SHP77 (cell line): ENCODE measurements at regions not wholly inside any gene's neighbourhood (a gene's known extent, or its start where the extent isn't known, plus 50 kb on each side); places are given as distances from the start of the nearest gene placed in this dataset.

Source experiments
- DNase-seq, 2 experiments: peaks; one replicate each; lab custom pipeline; 2025; lab: John Stamatoyannopoulos, UW

DNA sequence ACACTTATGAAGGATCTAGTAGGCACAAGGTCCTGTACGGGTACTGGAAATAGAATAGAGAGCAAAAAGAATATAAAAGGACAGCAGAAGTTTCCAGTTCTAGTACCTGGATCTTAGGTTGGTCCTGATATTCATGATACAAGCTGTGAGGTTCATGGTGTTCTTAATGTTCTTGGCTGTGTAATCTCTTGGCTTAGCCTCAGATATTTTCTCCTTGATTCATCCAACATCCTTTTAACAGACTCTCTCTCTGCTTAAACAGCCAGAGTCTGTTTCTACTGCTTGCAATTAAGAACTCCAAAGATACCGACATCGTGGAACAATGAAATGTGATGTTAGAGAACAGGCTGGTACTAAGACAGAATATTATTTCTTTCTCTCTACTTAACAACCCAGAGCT, 49.9 kb downstream of the CNTN3 start:
- no peak for DNase-seq

DNA sequence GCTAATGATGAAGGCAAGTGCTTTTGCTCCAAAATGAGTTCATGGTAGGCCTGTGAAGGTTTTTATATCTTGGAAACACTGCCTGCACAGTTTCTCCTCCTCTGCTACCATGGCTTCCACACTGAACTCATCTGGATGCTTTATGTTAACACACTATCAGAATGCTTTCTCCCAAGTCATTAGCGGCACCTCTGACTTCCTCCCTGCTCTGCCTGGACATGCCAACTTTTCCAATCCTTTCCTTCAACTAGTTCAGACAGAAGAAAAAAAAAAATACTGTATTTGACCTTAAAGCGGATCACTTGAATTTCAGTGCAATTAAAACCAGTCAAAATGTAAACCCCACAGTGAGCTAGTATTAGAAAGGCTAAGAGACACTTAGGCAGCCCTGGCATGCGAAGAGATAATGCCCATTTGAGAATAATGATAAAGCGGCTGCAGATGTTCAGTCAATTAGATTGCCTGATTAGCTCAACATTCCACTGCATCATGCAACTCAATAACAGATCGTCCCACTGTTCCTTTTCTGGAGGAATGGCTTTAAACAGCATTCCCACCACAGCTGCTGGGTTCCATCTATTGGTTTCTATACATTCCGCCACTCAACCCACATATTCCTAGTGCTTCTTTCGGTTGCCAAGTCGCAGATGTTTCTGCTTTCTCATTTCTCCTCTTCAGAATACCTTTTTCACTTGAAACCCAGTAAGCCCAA, 51.7 kb downstream of the CNTN3 start:
- no peak for DNase-seq

DNA sequence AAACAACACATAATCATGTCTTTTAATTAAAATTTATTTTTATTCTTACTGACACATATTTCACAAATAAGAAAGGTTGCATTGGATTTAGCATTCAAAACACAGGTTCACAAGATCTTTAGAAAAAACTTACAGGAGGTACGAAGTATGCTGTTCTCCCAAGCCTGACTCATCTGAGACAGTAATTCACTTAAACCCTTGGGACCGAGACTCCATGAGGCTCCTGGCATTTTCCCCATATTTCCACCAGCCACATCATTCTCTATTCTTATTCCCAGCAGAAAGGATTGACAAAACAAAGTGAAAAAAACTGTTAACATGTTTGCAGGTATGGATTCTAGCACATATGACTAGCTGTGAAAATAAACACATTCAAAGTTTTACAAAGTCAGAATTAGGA, 52.6 kb downstream of the CNTN3 start:
- DNase-seq, result no peak

DNA sequence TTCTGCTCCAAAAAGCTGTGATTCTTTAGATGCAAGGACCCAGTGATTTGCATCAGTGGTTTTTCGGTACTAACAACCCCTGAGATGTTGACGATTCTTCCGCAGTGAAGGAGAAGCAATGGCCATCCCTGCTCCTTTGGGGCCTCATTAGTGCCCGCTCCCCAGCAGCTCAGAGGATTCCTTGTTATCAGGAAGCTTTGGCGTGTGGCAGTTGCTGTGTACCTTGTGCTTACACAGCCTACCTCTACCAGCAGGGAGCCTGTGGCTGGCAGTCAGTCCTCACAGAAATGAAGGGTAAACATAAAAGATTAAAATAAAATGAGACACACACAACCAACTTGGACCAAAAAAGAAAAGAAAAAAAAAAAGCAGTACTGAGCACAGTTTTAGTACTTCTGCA, 55.2 kb downstream of the CNTN3 start:
- no peak for DNase-seq

DNA sequence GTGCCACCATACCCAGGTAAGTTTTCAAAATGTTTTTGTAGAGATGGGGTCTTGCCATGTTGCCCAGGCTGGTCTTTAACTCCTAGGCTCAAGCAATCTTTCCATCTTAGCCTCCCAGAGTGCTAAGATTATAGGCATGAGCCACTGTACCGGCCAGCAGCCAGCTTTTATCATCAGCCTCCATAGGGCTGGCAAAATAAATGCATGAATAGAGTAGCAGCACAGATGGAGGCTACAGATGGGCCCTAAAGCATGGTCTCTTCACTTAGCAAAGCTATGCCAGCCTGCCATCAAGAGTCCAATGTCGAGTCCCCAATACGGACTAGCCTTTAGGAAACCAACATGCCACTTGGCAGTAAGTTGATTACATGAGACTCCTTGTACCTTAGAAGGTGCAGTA, 63.8 kb downstream of the CNTN3 start:
- no peak for DNase-seq

DNA sequence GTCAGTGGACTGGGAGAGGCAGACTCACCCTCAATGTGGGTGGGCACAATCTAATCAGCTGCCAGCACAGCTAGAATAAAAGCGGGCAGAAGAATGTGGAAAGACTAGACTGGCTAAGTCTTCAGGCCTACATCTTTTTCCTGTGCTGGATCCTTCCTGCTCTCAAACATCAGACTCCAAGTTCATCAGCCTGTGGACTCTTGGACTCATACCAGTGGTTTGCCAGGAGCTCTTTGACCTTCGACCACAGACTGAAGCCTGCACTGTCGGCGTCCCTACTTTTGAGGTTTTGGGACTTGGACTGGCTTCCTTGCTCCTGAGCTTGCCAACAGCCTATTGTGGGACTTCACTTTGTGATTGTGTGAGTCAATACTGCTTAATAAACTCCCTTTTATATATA, 68.0 kb downstream of the CNTN3 start:
- no peak for DNase-seq

DNA sequence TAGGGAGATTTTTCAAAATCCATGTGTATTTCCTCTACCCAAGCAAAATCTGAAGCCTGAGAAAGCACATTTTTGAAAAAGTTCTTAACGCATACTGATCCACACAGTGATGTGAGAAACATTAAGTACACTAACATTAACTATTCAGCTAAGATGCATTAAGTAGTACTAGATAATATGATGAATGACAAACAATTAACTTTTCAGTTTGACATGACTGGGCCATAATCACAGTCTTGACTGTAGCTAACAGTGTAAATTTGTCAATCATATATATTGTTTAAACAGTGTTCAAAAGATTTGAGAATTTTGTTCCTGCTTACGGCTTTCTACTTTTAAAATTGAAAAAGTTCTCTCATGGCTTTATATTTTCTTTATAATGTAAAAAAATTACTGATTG, 72.0 kb downstream of the CNTN3 start:
- no peak for DNase-seq

DNA sequence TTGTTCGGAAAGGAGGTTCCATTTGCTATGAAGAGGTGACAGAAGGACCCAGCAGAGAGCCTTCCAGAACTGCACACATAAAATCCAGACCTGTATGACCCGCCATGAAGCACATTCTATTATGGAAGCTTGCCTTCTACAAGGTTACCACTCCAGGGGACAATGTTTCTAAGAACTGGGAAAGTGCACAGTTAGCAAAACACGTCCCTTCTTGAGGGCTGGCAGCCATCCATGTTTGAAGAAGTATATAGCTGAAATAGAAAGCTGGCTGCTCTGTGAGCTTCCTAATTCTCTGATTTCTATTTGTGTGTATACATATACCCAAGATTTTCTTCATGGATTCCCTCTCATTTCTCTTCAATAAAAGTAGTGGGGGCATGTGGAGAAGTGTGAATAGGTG, 74.6 kb downstream of the CNTN3 start:
- no peak for DNase-seq

DNA sequence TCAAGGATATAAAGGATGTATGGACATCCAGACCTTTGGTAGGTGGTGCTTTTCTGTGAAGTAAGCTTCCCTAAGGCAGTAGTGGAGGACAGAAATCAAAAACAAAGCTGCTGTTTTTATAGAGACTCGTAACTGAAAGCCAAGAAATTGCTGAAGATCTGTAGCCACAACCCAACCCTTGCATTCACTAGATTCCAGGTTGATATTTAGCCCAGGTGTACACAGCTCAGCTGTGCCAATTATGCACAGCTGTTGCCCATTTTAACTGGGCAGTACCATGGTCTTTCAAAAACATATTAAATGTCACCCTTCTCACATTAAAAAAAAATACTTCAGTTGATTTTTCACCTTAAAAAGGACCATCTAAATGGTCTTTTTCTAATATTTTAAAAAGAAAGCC, 75.8 kb downstream of the CNTN3 start:
- DNase-seq, result no peak

DNA sequence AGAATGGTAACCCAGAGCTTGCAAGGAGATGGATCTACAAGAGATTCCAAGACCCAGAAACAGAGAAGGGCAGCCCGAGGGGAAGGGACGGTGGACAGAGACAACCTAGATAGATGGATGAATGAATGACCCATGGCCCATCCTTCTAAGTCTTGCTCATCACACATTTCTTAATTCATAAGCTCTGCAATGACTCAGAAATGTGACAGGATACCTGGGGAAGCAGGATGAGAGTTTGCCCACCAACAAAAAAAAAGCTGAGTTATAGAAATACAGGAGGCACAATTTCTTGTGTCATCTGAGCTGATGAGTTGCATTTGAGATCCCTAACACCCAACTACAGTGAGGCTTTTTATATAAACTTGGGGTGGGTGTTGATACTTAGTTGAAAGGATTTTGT, 76.6 kb downstream of the CNTN3 start:
- no peak for DNase-seq

DNA sequence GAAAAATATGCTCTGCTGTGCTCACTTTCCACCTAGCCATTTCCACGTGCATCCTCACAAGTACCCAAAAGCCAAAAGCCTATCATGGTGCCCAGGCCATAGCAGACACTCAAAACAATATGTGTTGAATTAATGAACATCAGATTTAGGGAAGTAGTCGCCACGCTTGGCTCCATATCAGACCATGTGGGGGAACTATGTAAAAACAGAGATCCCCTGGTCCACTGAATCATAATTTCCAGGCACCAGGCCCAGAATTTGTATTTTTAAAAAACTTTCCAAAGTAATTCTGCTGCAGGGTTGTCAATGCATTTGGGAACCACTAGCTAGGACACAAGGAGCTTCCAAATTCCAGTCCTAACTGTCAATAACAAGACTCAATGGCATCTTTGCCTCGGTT, 77.3 kb downstream of the CNTN3 start:
- no peak for DNase-seq

DNA sequence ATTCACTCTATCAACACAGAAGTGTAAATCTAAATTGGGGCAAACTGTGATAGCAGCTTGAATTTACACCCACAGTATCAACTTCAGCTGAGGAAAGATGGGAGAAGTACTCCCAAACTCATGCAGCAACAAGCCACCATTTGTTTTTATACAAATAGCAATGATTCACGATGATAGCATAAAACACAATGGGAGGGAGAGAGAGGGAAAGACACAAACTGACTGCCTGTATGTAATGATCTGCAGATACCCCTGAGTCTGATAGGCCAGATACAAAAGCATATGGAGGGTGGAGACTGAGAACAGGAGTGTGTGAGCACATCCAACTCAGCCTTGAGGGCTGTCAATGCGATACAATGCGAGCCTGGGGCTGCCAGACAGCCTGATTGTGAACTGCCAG, 79.2 kb downstream of the CNTN3 start:
- no peak for DNase-seq

DNA sequence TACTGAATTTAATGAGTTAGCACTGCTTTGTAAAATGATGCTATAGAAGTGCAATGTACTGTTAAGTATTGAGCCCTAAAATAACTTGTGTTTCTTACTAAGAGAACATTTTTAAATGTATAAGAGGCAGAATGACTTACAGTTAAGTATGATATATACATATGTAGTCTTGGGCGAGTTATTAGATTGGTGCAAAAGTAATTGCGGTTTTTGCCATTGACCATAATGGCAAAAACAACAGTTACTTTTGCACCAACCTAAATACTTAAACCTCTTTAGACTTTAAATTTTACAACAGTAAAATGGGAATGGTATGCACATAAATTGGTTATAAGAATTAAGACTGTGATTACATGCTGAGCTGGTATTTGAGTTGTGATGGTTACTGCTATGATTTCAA, 79.8 kb downstream of the CNTN3 start:
- no peak for DNase-seq

DNA sequence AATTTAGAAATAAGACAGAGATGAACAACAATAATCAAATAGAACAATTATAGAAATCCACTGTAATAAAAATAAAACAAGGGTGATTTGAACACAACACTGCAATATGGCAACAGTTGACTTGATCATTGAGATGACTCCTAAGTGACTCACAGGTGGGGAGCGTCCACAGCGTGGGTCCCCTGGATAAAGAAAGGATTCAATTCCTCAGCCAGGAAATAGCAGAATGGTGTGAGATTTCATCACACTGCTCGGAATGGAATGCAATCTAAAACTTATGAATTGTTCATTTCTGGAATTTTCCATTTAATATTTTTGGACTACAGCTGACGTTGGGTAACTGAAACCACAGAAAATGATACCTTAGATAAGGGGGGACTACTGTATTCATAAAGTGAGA, 82.0 kb downstream of the CNTN3 start:
- DNase-seq, result no peak

DNA sequence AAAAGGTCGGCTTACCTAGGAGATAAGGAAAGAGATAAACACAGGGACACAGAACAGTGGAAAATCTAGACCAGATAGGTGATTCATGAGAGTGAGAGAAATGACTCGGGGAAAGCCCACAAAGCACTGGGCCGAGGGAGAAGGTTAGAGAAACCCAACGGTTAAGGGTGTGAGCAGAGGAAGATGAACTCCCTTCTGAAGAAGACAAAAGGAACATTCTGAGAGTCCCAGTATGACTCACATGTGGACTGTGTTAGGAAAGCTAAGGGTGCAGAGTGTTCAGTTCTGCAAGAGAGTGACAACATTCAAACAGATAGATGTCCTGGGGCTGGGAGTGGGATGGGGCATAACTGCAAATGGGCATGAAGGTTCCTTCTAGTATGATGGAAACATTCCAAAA, 83.0 kb downstream of the CNTN3 start:
- no peak for DNase-seq

DNA sequence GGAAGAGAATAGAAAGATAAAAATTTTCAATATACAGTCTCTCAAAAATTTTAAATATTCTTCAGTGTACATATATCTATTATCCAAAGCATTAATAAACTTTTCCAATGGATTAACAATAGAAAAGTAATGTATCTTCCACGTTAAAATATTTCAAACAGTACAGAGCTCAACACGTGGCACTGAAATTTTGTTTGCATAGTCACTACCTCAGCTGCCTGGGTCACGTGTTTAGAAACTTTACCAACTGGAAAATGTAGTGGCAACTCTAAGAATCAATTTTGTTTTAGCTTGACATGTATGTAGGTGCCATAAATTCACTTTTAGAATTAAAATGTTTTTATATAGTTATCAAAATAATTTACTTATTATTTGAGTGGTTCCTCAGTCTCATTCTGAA, 85.3 kb downstream of the CNTN3 start:
- DNase-seq, result no peak

DNA sequence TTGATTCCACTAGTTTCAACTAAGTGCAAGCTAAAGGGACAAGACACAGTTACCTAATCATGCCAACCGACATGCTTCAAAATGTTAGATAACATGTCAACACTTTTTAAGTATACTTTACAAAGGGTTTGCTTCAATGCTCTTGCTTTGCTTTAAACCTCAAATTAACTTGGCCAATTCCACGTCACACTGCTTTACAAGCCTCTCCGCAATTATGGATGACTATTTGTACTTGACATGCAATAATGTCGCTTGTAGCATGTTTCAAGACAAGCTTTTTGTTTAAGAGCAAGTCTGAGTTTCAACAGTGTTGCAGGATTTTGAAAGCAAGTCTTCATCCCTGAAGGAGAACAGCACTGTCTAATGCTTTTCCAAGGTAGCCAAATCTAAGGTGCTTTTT, 86.9 kb downstream of the CNTN3 start:
- DNase-seq, result no peak

DNA sequence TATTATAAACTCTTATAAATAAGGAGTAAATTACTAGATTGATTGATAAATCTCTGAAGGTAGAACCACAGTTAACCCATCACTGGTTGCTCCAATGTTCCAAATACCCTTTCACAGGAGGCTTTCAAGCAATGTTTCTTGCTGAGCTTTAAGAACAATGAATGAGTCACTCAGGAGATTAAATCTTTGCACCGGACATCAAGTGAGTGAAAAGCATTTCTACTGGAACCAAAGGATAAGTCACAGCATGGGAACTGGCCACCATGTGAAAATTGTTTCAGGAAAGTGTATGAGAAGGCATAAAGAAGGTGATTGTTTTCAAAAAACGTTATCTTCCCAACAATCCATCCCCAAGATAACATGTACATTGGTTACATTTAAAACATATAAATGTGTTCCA, 90.6 kb downstream of the CNTN3 start:
- no peak for DNase-seq

DNA sequence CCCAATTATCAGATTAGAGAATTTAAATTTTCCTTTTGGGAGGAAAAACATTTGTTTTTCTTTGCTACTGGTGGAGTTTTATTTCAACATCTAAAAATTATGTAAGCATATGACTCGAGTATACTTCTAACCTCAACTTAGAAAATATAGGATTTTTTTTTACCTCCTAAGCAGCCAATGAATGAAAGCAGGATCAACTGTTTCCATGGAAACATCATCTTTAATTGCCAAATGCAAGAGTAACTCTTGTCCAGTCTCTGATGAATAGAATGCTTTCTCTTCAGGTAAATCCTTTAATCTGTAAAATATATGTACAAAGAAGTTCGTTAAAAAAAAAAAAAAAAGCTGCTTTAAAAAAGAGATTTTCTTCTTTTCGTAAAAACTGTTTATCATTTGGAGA, 93.6 kb downstream of the CNTN3 start:
- no peak for DNase-seq

DNA sequence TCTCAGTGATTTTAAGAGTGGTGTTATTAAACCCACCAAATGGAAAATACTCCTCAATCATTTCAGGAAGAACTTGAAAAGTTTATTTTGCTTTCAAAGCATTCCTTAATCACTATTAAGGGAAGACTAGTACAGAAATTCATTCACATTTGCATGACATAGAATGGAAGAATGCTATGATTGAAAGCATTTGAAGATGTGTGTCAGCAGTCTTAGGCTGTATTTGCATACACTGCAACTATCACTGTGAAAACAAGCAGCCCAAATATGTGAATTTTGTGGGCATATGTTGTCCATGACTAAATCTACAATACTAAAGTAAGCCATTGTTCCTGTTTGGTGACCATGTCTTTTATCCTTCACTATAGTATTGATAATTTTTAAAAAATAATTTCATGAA, 95.8 kb downstream of the CNTN3 start:
- no peak for DNase-seq

DNA sequence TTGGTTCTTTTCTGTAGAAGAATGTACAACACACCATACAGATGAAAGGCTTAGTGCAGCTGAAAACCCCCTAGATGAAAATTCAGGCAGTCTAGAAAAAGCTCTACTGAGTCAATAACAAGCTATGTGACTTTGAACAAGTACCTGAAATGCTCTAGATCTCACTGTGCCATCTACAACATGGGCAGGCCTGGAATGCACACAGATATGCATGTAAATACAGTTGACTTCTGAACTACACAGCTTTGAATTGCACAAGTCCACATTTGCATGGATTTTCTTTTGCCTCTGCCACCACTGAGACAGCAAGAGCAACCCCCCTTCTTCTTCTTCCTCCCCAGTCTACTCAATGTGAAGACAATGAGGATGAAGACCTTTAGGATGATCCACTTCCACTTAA, 98.4 kb downstream of the CNTN3 start:
- no peak for DNase-seq

DNA sequence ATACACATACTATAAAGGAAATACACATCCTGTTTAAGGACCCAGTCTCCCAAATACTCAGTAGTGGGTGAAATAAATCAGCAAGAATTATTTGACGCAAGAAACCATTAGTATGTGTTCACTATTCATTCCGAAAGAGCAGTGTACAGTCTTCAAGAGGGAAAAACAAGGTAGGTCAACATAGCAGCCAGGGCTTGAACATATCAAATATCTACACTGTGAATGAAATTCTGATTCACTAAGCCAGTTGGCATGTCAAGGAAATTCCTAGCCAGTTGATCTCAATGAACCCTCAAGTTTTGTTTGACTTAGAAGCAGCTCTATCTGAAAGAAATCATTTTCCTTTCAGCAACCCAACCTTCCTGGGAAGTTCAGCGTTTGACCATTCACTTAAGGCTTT, 99.0 kb downstream of the CNTN3 start:
- DNase-seq, result no peak

DNA sequence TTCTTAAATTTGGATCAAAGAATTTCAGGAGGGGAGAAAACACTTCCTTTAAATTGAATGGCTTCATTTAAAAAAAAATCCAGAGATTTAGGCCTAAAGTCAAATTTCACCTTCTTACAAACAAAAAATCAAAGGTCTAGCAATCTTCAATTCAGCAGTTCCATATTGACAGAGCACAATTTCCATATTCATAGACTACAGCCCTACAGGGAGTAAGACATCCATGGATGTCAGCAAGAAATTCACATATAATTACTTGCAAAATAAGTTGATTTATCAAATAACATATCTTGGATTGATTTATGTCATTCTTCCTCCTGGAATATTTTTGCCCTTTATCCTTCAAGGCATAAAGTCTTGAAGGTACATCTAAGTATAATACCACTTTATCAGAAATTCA, 103.4 kb downstream of the CNTN3 start:
- no peak for DNase-seq

DNA sequence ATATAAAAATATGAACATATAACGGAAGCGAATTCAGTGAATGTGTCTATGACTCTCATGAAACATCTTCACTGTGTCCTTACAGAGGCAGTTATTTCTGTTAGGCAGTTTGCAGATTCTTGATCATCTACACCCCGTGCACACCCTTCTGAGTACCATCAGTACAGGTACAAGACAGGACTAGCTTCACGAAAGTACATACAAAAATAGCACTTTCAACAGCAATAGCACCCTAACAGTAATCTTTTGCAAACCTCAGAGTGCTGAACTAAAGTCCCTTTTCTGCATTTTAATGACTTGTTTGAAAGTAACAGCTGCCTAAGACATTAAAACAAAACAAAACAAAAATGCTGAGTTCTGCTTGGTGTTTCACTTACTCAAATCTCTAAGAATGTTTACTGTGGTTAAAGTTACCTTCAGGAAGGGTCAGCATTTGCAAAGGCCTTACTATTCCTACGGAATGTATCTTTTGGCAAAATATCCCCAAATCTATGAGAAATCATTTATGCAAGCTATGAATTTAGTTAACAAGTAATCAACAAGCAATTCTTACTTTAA, 104.1 kb downstream of the CNTN3 start:
- DNase-seq, result no peak

DNA sequence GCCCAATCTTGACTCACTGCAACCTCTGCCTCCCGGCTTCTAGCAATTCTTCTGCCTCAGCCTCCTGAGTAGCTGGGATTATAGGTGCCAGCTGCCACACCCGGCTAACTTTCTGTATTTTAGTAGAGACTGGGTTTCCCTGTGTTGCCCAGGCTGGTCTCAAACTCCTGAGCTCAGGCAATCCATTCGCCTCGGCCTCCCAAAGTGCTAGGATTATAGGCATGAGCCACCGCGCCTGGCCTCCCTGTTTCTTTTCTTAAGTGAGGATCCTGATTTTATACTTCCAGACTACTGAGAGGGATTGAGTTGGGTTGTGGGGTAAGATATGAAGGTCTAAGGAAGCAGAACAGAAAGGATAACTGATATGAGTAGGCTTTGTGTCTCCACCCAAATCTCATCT, 106.8 kb downstream of the CNTN3 start:
- DNase-seq, result no peak
